ENCODE measurements at regions not wholly inside any gene's neighbourhood (a gene's known extent, or its start where the extent isn't known, plus 50 kb on each side); places are given as distances from the start of the nearest gene placed in this dataset.
"Not testable (repeated sequence)": the region's sequence is repeated elsewhere in the genome, so short reads cannot be mapped to it uniquely, and the experiment has no call there.

DNA sequence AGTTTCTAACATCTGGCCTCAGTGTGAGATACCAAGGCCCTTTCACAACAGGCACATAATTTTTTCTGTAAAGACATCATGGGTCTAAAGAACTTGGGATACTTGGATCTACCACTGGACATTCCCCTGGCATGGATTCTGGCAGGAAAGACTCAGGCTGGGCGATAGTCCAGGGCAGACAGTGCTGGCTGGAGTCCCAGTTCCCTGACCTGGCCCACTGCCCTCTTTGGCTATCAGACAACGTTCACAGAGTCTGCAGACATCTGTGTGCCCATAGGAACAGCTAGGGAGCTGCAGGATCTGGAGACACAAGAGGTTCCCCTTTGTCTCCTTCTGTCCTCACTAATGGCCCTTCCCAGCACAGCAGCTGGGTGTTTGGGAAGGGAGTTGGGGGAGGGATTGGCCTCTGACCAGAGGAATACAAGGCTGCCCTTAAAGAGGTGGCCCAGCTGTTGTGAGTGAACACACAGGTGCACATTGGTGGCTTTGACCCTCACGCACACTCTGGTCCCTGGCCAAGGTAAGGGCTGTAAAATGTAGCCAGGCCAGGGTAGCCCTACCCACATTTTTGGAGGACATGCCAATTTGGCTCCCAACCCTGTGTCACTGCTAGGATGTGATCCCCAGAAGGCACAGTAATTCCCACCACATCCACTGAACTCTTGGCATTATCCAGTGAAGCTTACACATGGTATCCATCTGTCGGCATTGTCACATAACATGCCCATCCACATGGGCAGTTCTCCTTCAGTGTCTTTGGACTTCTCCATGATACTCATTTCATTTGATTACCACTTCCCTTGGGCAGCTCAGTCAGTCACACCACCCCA lies 72.3 kb downstream of the SOX3 start:
- no peak for DNase-seq (ENCODE audit: low spot score)
- Mint-ChIP-seq H3K4me3 (ENCODE audit: unreplicated experiment) (no peak overlapping the region), H3K27me3 (ENCODE audit: low read depth) (peaks cover 3% of the 10 kb centered on the region)

DNA sequence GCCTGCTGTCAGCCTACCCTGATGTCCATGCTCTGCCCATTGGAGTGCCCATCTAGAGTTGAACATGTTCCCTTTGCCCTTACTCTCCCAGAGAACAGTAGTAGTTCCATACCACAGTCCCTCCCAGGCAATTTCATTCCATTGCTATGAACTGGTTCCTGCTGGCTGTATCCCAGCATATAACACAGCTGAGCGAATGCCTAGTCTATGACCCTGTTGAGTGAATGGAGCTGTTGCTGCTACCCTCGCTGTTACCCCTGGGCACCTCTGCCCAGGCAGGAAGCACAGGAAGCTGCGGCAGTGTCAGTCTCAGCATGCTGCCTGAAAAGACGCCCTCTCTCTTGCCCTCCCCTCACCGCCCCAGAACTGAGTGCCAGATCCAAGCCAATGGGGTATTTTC lies 73.3 kb downstream of the SOX3 start:
- Mint-ChIP-seq H3K27ac (ENCODE audit: unreplicated experiment) (no peak overlapping the region), H3K4me1 (ENCODE audit: low read depth) (no peaks in the 10 kb centered on the region), H3K36me3 (ENCODE audit: low read depth) (no peaks in the 10 kb centered on the region), H3K27me3 (ENCODE audit: low read depth) (peaks cover 3% of the 10 kb centered on the region), H3K9me3 (ENCODE audit: low read depth) (no peaks in the 10 kb centered on the region), H3K4me3 (ENCODE audit: unreplicated experiment) (no peak overlapping the region)
- DNase-seq (ENCODE audit: low spot score): no peak
- TF ChIP-seq, protein P1, sequence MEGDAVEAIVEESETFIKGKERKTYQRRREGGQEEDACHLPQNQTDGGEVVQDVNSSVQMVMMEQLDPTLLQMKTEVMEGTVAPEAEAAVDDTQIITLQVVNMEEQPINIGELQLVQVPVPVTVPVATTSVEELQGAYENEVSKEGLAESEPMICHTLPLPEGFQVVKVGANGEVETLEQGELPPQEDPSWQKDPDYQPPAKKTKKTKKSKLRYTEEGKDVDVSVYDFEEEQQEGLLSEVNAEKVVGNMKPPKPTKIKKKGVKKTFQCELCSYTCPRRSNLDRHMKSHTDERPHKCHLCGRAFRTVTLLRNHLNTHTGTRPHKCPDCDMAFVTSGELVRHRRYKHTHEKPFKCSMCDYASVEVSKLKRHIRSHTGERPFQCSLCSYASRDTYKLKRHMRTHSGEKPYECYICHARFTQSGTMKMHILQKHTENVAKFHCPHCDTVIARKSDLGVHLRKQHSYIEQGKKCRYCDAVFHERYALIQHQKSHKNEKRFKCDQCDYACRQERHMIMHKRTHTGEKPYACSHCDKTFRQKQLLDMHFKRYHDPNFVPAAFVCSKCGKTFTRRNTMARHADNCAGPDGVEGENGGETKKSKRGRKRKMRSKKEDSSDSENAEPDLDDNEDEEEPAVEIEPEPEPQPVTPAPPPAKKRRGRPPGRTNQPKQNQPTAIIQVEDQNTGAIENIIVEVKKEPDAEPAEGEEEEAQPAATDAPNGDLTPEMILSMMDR (IDR thresholded peaks at IDR 0.05): no peak

More for the DNA sequence above, 72.3 kb downstream of the SOX3 start:
- H3K27ac Mint-ChIP-seq (ENCODE audit: unreplicated experiment): no peak overlapping the region
- no peaks in the 10 kb centered on the region for H3K36me3 Mint-ChIP-seq (ENCODE audit: low read depth)
- no peaks in the 10 kb centered on the region for H3K4me1 Mint-ChIP-seq (ENCODE audit: low read depth)
- no peaks in the 10 kb centered on the region for H3K9me3 Mint-ChIP-seq (ENCODE audit: low read depth)
- TF ChIP-seq, protein P1 (IDR thresholded peaks at IDR 0.05): no peak

GRCh38 chrX:140425712-140426395 lies 79.0 kb downstream of the SOX3 start:
- no peak overlapping the region for H3K4me3 Mint-ChIP-seq (ENCODE audit: unreplicated experiment)
- no peaks in the 10 kb centered on the region for H3K4me1 Mint-ChIP-seq (ENCODE audit: low read depth)
- no peak overlapping the region for H3K27ac Mint-ChIP-seq (ENCODE audit: unreplicated experiment)
- TF ChIP-seq, protein P1 (IDR thresholded peaks at IDR 0.05): no peak
- H3K27me3 Mint-ChIP-seq (ENCODE audit: low read depth): no peaks in the 10 kb centered on the region
- DNase-seq (ENCODE audit: low spot score): no peak
- peaks cover 3% of the 10 kb centered on the region for H3K9me3 Mint-ChIP-seq (ENCODE audit: low read depth)
- H3K36me3 Mint-ChIP-seq (ENCODE audit: low read depth): no peaks in the 10 kb centered on the region

- H3K36me3 Mint-ChIP-seq (ENCODE audit: low read depth): no peaks in the 10 kb centered on the region
- H3K27ac Mint-ChIP-seq (ENCODE audit: unreplicated experiment): no peak overlapping the region
- H3K9me3 Mint-ChIP-seq (ENCODE audit: low read depth): peaks cover 3% of the 10 kb centered on the region
- no peak for DNase-seq (ENCODE audit: low spot score)
- TF ChIP-seq, protein P1 (IDR thresholded peaks at IDR 0.05): no peak
- H3K27me3 Mint-ChIP-seq (ENCODE audit: low read depth): no peaks in the 10 kb centered on the region
- no peak overlapping the region for H3K4me3 Mint-ChIP-seq (ENCODE audit: unreplicated experiment)
- H3K4me1 Mint-ChIP-seq (ENCODE audit: low read depth): no peaks in the 10 kb centered on the region
These were observed 82.4 kb downstream of the SOX3 start for GRCh38 chrX:140422501-140422900.

- H3K4me1 Mint-ChIP-seq (ENCODE audit: low read depth); H3K27ac Mint-ChIP-seq (ENCODE audit: unreplicated experiment); DNase-seq (ENCODE audit: low spot score); H3K36me3 Mint-ChIP-seq (ENCODE audit: low read depth); H3K27me3 Mint-ChIP-seq (ENCODE audit: low read depth); H3K4me3 Mint-ChIP-seq (ENCODE audit: unreplicated experiment): not testable (repeated sequence)
- peaks cover 66% of the 10 kb centered on the region for H3K9me3 Mint-ChIP-seq (ENCODE audit: low read depth)
These were observed 102.7 kb downstream of the SOX3 start for GRCh38 chrX:140402131-140402530.

GRCh38 chrX:140396326-140396725 lies 108.5 kb downstream of the SOX3 start:
- not testable (repeated sequence) for H3K36me3 Mint-ChIP-seq (ENCODE audit: low read depth); DNase-seq (ENCODE audit: low spot score); H3K4me3 Mint-ChIP-seq (ENCODE audit: unreplicated experiment); H3K27me3 Mint-ChIP-seq (ENCODE audit: low read depth); H3K27ac Mint-ChIP-seq (ENCODE audit: unreplicated experiment); H3K4me1 Mint-ChIP-seq (ENCODE audit: low read depth)
- H3K9me3 Mint-ChIP-seq (ENCODE audit: low read depth): peaks cover 33% of the 10 kb centered on the region
